ENCODE measurements at regions not wholly inside any gene's neighbourhood (a gene's known extent, or its start where the extent isn't known, plus 50 kb on each side); places are given as distances from the start of the nearest gene placed in this dataset.

DNA sequence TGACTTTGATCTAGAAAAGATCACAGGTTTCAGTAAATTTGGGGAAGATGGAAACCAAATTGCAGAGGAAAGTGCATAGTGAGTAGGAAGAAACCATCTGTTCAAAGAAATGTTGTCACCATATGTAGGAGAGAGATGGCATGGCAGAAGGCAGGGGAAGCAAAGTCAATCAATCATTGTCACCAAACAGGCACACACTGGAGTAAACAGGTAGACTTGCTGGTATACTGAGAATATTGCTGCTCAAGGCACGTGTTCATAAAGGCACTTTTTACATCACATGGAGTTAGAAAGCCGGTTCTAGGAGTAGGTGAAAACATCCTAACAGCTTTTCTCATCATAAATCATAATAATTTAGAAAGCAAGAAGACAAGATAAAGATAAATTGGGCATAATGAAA, 550.5 kb upstream of the FAT1 start:
- no peak for DNase-seq (ENCODE audit: low read depth in 1 of 2, low spot score in 2 of 2)
- no peak overlapping the region for H2BK20ac ChIP-seq (ENCODE audit: low read length)
- H3K56ac ChIP-seq (replicated peaks; ENCODE audit: insufficient read length, low read depth, low read length), result no peak overlapping the region
- TF ChIP-seq TBP (IDR thresholded peaks at IDR 0.05; ENCODE audit: low read depth, low read length), result no peak
- no peak for TF ChIP-seq EZH2 (IDR thresholded peaks at IDR 0.05; ENCODE audit: low read depth, low read length, severe bottlenecking)
- no peak for TF ChIP-seq POU5F1 (IDR thresholded peaks at IDR 0.05; ENCODE audit: low read depth, low read length)
- no peak for TF ChIP-seq CREB1 (IDR thresholded peaks at IDR 0.05)
- no peak for TF ChIP-seq CBX5 (IDR thresholded peaks at IDR 0.05; ENCODE audit: low read depth, low read length)
- no peak for TF ChIP-seq HDAC6 (IDR thresholded peaks at IDR 0.05; ENCODE audit: low read depth, low read length)
- no peak for TF ChIP-seq RBBP5 (IDR thresholded peaks at IDR 0.05; ENCODE audit: borderline replicate concordance, low read depth, low read length)
- no peak for TF ChIP-seq EP300 (IDR thresholded peaks at IDR 0.05; ENCODE audit: borderline replicate concordance in 1 of 2, low read depth in 2 of 2, low read length in 2 of 2)
- H3K4me3 ChIP-seq (ENCODE audit: extremely low read depth in 1 of 4, insufficient read depth in 2 of 4, low read depth in 3 of 4, low read length in 4 of 4), result no peak overlapping the region
- no peak overlapping the region for H3K4ac ChIP-seq (replicated peaks; ENCODE audit: insufficient read length, low read depth, low read length)
- no peaks in the 10 kb centered on the region for H3K79me2 ChIP-seq (ENCODE audit: control insufficient read depth in 1 of 2, insufficient read depth in 2 of 2, low read length in 2 of 2)
- H3K27ac ChIP-seq (ENCODE audit: low read depth, low read length), result no peak overlapping the region
- no peaks in the 10 kb centered on the region for H3K36me3 ChIP-seq (ENCODE audit: control insufficient read depth in 2 of 4, insufficient read depth in 4 of 4, low read length in 3 of 4)
- no peak overlapping the region for H3K14ac ChIP-seq (ENCODE audit: insufficient read length)
- H3K9ac ChIP-seq (replicated peaks in 1 of 4; ENCODE audit: extremely low read depth in 1 of 4, low read depth in 3 of 4, low read length in 3 of 4), result no peak overlapping the region
- no peak overlapping the region for H2BK15ac ChIP-seq (ENCODE audit: low read length)
- H2BK5ac ChIP-seq (ENCODE audit: low read depth, low read length), result no peak overlapping the region
- no peak overlapping the region for H2AFZ ChIP-seq (ENCODE audit: low read length)
- H3K23ac ChIP-seq (ENCODE audit: insufficient read length), result no peak overlapping the region
- CTCF ChIA-PET (ENCODE audit: partially characterized antibody), result no interaction called here
- WGBS, 2 experiments (ENCODE audit: extremely low coverage in 1 of 2, insufficient coverage in 1 of 2, insufficient read length in 1 of 2, insufficient replicate concordance in 2 of 2, low coverage in 1 of 2, low lambda C conversion rate in 2 of 2, missing lambda C conversion rate in 1 of 2), result 95% methylated on average over 2 of the region's 2 CpGs; no CpG with 5 or more reads in 1 of the 2 experiments
- FAIRE-seq, result no peak
- no peaks in the 10 kb centered on the region for H3K79me1 ChIP-seq (ENCODE audit: low read depth, low read length)
- no peak overlapping the region for H2BK120ac ChIP-seq (replicated peaks; ENCODE audit: low read depth, low read length)
- H3K18ac ChIP-seq (ENCODE audit: extremely low read depth, low read length), result no peak overlapping the region
- no peaks in the 10 kb centered on the region for H3K4me1 ChIP-seq (replicated peaks in 1 of 4; ENCODE audit: control insufficient read depth in 3 of 4, insufficient read depth in 4 of 4, low read length in 3 of 4)
- H2BK12ac ChIP-seq (ENCODE audit: low read depth, low read length), result no peak overlapping the region
- no peaks in the 10 kb centered on the region; the same call in 1 of the 2 replicates for H3K23me2 ChIP-seq (ENCODE audit: low read depth, low read length)
- H3K9me3 ChIP-seq (ENCODE audit: insufficient read depth in 2 of 2, low read depth in 1 of 2, low read length in 1 of 2), result no peaks in the 10 kb centered on the region
- no peak overlapping the region for H4K91ac ChIP-seq (replicated peaks; ENCODE audit: insufficient read length, low read length)
- no peak overlapping the region for H4K8ac ChIP-seq (ENCODE audit: extremely low read depth, insufficient read depth, low read length)
- no peak overlapping the region for H3K4me2 ChIP-seq (ENCODE audit: insufficient read depth in 1 of 2, low read depth in 2 of 2, low read length in 2 of 2)
- H3K27me3 ChIP-seq (replicated peaks in 1 of 4; ENCODE audit: control insufficient read depth in 3 of 4, extremely low read depth in 1 of 4, insufficient read depth in 3 of 4, low read length in 3 of 4), result no peaks in the 10 kb centered on the region
- POLR2A ChIA-PET (ENCODE audit: partially characterized antibody), result no interaction called here
- H2AK5ac ChIP-seq (ENCODE audit: low read depth, low read length), result no peak overlapping the region
- H4K5ac ChIP-seq (ENCODE audit: insufficient read length, low read depth, low read length), result no peak overlapping the region
- H4K20me1 ChIP-seq (replicated peaks in 1 of 2; ENCODE audit: control insufficient read depth in 1 of 2, insufficient read depth in 2 of 2, low read length in 2 of 2), result no peaks in the 10 kb centered on the region

Data from H1 (cell line).